Ascending aorta (tissue), 2 donors: ENCODE measurements at regions not wholly inside any gene's neighbourhood (a gene's known extent, or its start where the extent isn't known, plus 50 kb on each side); places are given as distances from the start of the nearest gene placed in this dataset.
"Not testable (repeated sequence)": the region's sequence is repeated elsewhere in the genome, so short reads cannot be mapped to it uniquely, and the experiment has no call there.

Source experiments
- DNase-seq, 2 donors: peaks; one replicate each; pipeline ENCODE4 v3.0.0-alpha.2; 2019; ENCODE audit warnings: low spot score in 2 of 2
- H3K27ac ChIP-seq, 2 donors: fragments of 200-600 bp; sonication (generic); one replicate each; pipeline ENCODE4 v1.5.1; 2016 to 2017; ENCODE audit warnings: mild to moderate bottlenecking in 1 of 2
- H3K27me3 ChIP-seq: fragments of 200-600 bp; sonication (generic); one replicate; pipeline ENCODE4 v1.5.1; 2017
- H3K36me3 ChIP-seq, 2 donors: fragments of 200-600 bp; sonication (generic); one replicate each; pipeline ENCODE4 v1.5.1; 2016
- H3K4me1 ChIP-seq, 2 donors: fragments of 200-600 bp; sonication (generic); one replicate each; pipeline ENCODE4 v1.5.1; 2016 to 2017; ENCODE audit warnings: mild to moderate bottlenecking in 1 of 2
- H3K4me3 ChIP-seq, 2 donors: fragments of 200-600 bp; sonication (generic); one replicate each; pipeline ENCODE4 v1.5.1; 2016 to 2017; ENCODE audit warnings: mild to moderate bottlenecking in 1 of 2
- H3K9me3 ChIP-seq, 2 donors: fragments of 200-600 bp; sonication (generic); one replicate each; pipeline ENCODE4 v1.5.1; 2016
- CTCF ChIP-seq, 3 experiments: fragments of 200-600 bp in 2 of 3; fragments of 450-650 bp in 1 of 3; sonication (generic) in 2 of 3; IDR thresholded peaks; one replicate each; pipeline ENCODE4 v1.5.1; 2016 to 2019; ENCODE audit warnings: antibody characterized with exemption in 3 of 3, mild to moderate bottlenecking in 1 of 3, moderate library complexity in 1 of 3
- intact Hi-C: fragments of 100-400 bp; cut with DNase I; formaldehyde crosslinking; loops from one replicate; pipeline ENCODE4 v1.15.1; 2023

GRCh38 chr11:23873406-23873805, 623.4 kb upstream of the LUZP2 start:
- no peaks in the 10 kb centered on the region for H3K4me1 ChIP-seq
- TF ChIP-seq CTCF (IDR thresholded peaks at IDR 0.05): no peak
- no peak for DNase-seq
- intact Hi-C loops: no loop called here
- H3K27me3 ChIP-seq: no peaks in the 10 kb centered on the region
- H3K4me3 ChIP-seq: no peak overlapping the region
- no peaks in the 10 kb centered on the region for H3K36me3 ChIP-seq
- H3K9me3 ChIP-seq: no peaks in the 10 kb centered on the region
- H3K27ac ChIP-seq: no peak overlapping the region

GRCh38 chr11:23875176-23875850, 621.5 kb upstream of the LUZP2 start:
- Histone ChIP-seq H3K27ac (no peak overlapping the region), H3K36me3 (no peaks in the 10 kb centered on the region), H3K27me3 (no peaks in the 10 kb centered on the region), H3K4me1 (no peaks in the 10 kb centered on the region), H3K4me3 (no peak overlapping the region), H3K9me3 (no peaks in the 10 kb centered on the region)
- no peak for DNase-seq
- intact Hi-C loops: no loop called here
- no peak for TF ChIP-seq CTCF (IDR thresholded peaks at IDR 0.05)

- H3K27ac ChIP-seq, intact Hi-C loops, H3K27me3 ChIP-seq, H3K4me3 ChIP-seq, DNase-seq, H3K36me3 ChIP-seq, H3K4me1 ChIP-seq, H3K9me3 ChIP-seq: not testable (repeated sequence)
Measured at GRCh38 chr11:23883426-23884048, 613.3 kb upstream of the LUZP2 start.

- H3K4me1 ChIP-seq: no peaks in the 10 kb centered on the region
- intact Hi-C loops: no loop called here
- no peak overlapping the region for H3K4me3 ChIP-seq
- no peaks in the 10 kb centered on the region for H3K27me3 ChIP-seq
- no peak for DNase-seq
- H3K9me3 ChIP-seq: no peaks in the 10 kb centered on the region
- H3K27ac ChIP-seq: no peak overlapping the region
- no peak for TF ChIP-seq CTCF (IDR thresholded peaks at IDR 0.05)
- no peaks in the 10 kb centered on the region for H3K36me3 ChIP-seq
Measured at GRCh38 chr11:23884341-23884740, 612.5 kb upstream of the LUZP2 start.

- intact Hi-C loops: no loop called here
- H3K9me3 ChIP-seq: no peaks in the 10 kb centered on the region
- DNase-seq: no peak
- no peaks in the 10 kb centered on the region for H3K4me1 ChIP-seq
- TF ChIP-seq CTCF (IDR thresholded peaks at IDR 0.05): no peak
- no peak overlapping the region for H3K4me3 ChIP-seq
- H3K27ac ChIP-seq: no peak overlapping the region
- no peaks in the 10 kb centered on the region for H3K27me3 ChIP-seq
- no peaks in the 10 kb centered on the region for H3K36me3 ChIP-seq
Measured at GRCh38 chr11:23885801-23886200, 611.1 kb upstream of the LUZP2 start.

GRCh38 chr11:23887122-23887521, 609.7 kb upstream of the LUZP2 start:
- H3K36me3 ChIP-seq, H3K9me3 ChIP-seq, DNase-seq, H3K27ac ChIP-seq, intact Hi-C loops, H3K4me1 ChIP-seq, H3K4me3 ChIP-seq, H3K27me3 ChIP-seq: not testable (repeated sequence)
